ENCODE measurements at regions not wholly inside any gene's neighbourhood (a gene's known extent, or its start where the extent isn't known, plus 50 kb on each side); places are given as distances from the start of the nearest gene placed in this dataset.

- H2AFZ ChIP-seq (ENCODE audit: control insufficient read depth, low read depth, low read length) = no peak overlapping the region
- H3K79me2 ChIP-seq (ENCODE audit: control insufficient read depth, insufficient read depth, low read length) = no peaks in the 10 kb centered on the region
- SMC1A ChIA-PET (ENCODE audit: uncharacterized antibody, unreplicated experiment) = interaction anchor here (0.6 to 1.1 kb wide), 2 partner anchors 22 to 238 kb away, joined by 3 read pairs; no protein-coding TSS in a partner anchor
- no peaks in the 10 kb centered on the region for H4K20me1 ChIP-seq (ENCODE audit: control insufficient read depth, insufficient read depth)
- H3K27me3 ChIP-seq (replicated peaks in 1 of 2; ENCODE audit: control insufficient read depth in 2 of 2, insufficient read depth in 2 of 2, low read length in 1 of 2) = no peaks in the 10 kb centered on the region
- no peaks in the 10 kb centered on the region for H3K4me1 ChIP-seq (ENCODE audit: control insufficient read depth, insufficient read depth, low read length)
- no peak overlapping the region for H3K27ac ChIP-seq (ENCODE audit: control insufficient read depth, insufficient read depth)
- H3K4me3 ChIP-seq = no peak overlapping the region
- no peaks in the 10 kb centered on the region for H3K9me3 ChIP-seq (replicated peaks; ENCODE audit: control insufficient read depth, insufficient read depth, low read length)
- no TSS peak for BruUV-seq (replicated peaks)
- ATAC-seq (no peak), FAIRE-seq (no peak), DNase-seq (ENCODE audit: low read depth, low spot score) (no peak)
- no peak overlapping the region for H3K9ac ChIP-seq (ENCODE audit: control insufficient read depth, insufficient read depth, low read length)
- H3K4me2 ChIP-seq (ENCODE audit: control insufficient read depth, insufficient read depth) = no peak overlapping the region
- 30% methylated on average over 1 of the region's 1 CpG for WGBS (ENCODE audit: insufficient coverage, insufficient replicate concordance, low lambda C conversion rate, missing lambda C conversion rate)
- CTCF ChIA-PET = interaction anchor here (0.6 kb wide), 1 partner anchor 694 kb away, joined by 4 read pairs; no protein-coding TSS in a partner anchor
- POLR2A ChIA-PET = no interaction called here
- H3K36me3 ChIP-seq (ENCODE audit: control insufficient read depth in 2 of 2, insufficient read depth in 2 of 2, low read length in 1 of 2) = no peaks in the 10 kb centered on the region
- in situ Hi-C loops (cut with MboI) = no loop called here
- intact Hi-C loops (cut with micrococcal nuclease; ENCODE audit: unreplicated experiment) = no loop called here
- no peak for TF ChIP-seq CEBPB (IDR thresholded peaks at IDR 0.05; ENCODE audit: borderline replicate concordance in 1 of 2, low read depth in 2 of 2, low read length in 2 of 2)
- no peak for TF ChIP-seq ESRRA (IDR thresholded peaks at IDR 0.05; ENCODE audit: low read length)
- no peak for TF ChIP-seq KLF5 (IDR thresholded peaks at IDR 0.05; ENCODE audit: partially characterized antibody)
- no peak for TF ChIP-seq STAT1 (conservative IDR thresholded peaks at IDR 0.05)
- no peak for TF ChIP-seq MAX (IDR thresholded peaks at IDR 0.05; ENCODE audit: low read depth, low read length)
- RAD21 ChIA-PET (ENCODE audit: unreplicated experiment) = no interaction called here
Measured at GRCh38 chr7:110336423-110336822, 754.5 kb upstream of the LRRN3 start.

GRCh38 chr7:110337646-110338045 is 753.3 kb upstream of the LRRN3 start:
- ChIA-PET RAD21 (ENCODE audit: unreplicated experiment) (no interaction called here), CTCF (interaction anchor here (1.9 kb wide), 1 partner anchor 8 kb away, joined by 4 read pairs; no protein-coding TSS in a partner anchor), SMC1A (ENCODE audit: uncharacterized antibody, unreplicated experiment) (interaction anchor here (0.9 kb wide), 1 partner anchor 18 kb away, joined by 3 read pairs; no protein-coding TSS in a partner anchor), POLR2A (no interaction called here)
- FAIRE-seq (no peak), ATAC-seq (no peak), DNase-seq (ENCODE audit: low read depth, low spot score) (no peak)
- Histone ChIP-seq H3K79me2 (ENCODE audit: control insufficient read depth, insufficient read depth, low read length) (no peaks in the 10 kb centered on the region), H3K4me1 (ENCODE audit: control insufficient read depth, insufficient read depth, low read length) (no peaks in the 10 kb centered on the region), H3K27me3 (replicated peaks in 1 of 2; ENCODE audit: control insufficient read depth in 2 of 2, insufficient read depth in 2 of 2, low read length in 1 of 2) (no peaks in the 10 kb centered on the region), H3K27ac (ENCODE audit: control insufficient read depth, insufficient read depth) (no peak overlapping the region), H3K4me2 (ENCODE audit: control insufficient read depth, insufficient read depth) (no peak overlapping the region), H3K4me3 (no peak overlapping the region), H3K9ac (ENCODE audit: control insufficient read depth, insufficient read depth, low read length) (no peak overlapping the region), H3K9me3 (replicated peaks; ENCODE audit: control insufficient read depth, insufficient read depth, low read length) (no peaks in the 10 kb centered on the region), H2AFZ (ENCODE audit: control insufficient read depth, low read depth, low read length) (no peak overlapping the region), H4K20me1 (ENCODE audit: control insufficient read depth, insufficient read depth) (no peaks in the 10 kb centered on the region), H3K36me3 (ENCODE audit: control insufficient read depth in 2 of 2, insufficient read depth in 2 of 2, low read length in 1 of 2) (no peaks in the 10 kb centered on the region)
- intact Hi-C loops (cut with micrococcal nuclease; ENCODE audit: unreplicated experiment) (no loop called here), in situ Hi-C loops (cut with MboI) (no loop called here)
- WGBS (ENCODE audit: insufficient coverage, insufficient replicate concordance, low lambda C conversion rate, missing lambda C conversion rate) = 47% methylated on average over 5 of the region's 5 CpGs
- TF ChIP-seq SMAD1 (IDR thresholded peaks at IDR 0.05; ENCODE audit: low read depth, partially characterized antibody) = no peak
- BruUV-seq (replicated peaks) = no TSS peak
